ENCODE measurements at regions not wholly inside any gene's neighbourhood (a gene's known extent, or its start where the extent isn't known, plus 50 kb on each side); places are given as distances from the start of the nearest gene placed in this dataset.
"Not testable (repeated sequence)": the region's sequence is repeated elsewhere in the genome, so short reads cannot be mapped to it uniquely, and the experiment has no call there.

DNA sequence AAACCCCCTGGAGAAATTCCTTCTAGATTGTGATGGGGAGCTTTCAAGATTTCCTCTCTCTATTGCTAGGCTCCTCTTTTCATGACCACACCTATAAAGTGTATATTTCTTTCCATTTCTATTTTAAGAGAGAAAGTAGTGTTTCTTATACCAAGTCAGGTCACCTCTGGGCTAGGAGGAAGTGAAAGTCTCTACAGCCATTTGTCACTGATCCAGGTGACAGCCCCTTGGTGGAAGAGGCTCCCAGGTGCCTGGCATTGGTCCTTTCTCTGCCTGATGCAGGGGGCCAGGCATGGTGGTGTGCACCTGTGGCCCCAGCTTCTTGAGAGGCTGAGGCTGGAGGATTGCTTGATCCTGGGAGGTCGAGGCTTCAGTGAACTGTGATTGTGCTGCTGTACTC, 64.7 kb downstream of the DHCR7 start:
- intact Hi-C loops (cut with micrococcal nuclease) = no loop called here
- Mint-ChIP-seq H3K36me3 (ENCODE audit: low read depth) (no peaks in the 10 kb centered on the region), H3K27ac (no peak overlapping the region), H3K4me3 (no peak overlapping the region), H3K27me3 (ENCODE audit: insufficient read depth) (no peaks in the 10 kb centered on the region), H3K4me1 (ENCODE audit: low read depth) (no peaks in the 10 kb centered on the region), H3K9me3 (peaks cover 19% of the 10 kb centered on the region)
- DNase-seq (ENCODE audit: low spot score) = no peak

GRCh38 chr11:71381781-71382505, 66.2 kb downstream of the DHCR7 start:
- intact Hi-C loops (cut with micrococcal nuclease) = no loop called here
- no peak for DNase-seq (ENCODE audit: low spot score)
- H3K27ac Mint-ChIP-seq = no peak overlapping the region
- H3K27me3 Mint-ChIP-seq (ENCODE audit: insufficient read depth) = no peaks in the 10 kb centered on the region
- peaks cover 10% of the 10 kb centered on the region for H3K9me3 Mint-ChIP-seq
- no peaks in the 10 kb centered on the region for H3K4me1 Mint-ChIP-seq (ENCODE audit: low read depth)
- H3K4me3 Mint-ChIP-seq = no peak overlapping the region
- H3K36me3 Mint-ChIP-seq (ENCODE audit: low read depth) = no peaks in the 10 kb centered on the region

DNA sequence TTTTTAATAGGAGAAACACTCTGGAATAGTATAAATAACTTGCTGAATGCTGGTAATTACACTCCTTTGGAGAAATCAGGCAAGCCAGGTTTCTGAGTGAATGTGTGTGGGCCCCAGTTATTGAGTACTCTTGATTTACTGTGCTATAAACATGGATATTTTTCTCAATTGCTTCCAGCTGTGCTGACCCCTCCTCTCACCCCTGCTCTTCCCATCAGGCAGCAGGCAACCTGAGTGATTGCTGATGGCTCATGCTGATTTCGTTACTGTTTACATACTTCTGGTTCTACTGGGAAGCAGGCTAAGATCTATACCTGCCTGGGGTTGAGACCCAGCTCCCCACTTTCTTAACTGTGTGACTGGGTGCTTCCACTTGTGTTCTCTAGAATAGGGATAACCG, 68.5 kb downstream of the DHCR7 start:
- Mint-ChIP-seq H3K9me3 (peaks cover 10% of the 10 kb centered on the region), H3K4me3 (no peak overlapping the region), H3K27me3 (ENCODE audit: insufficient read depth) (no peaks in the 10 kb centered on the region)

GRCh38 chr11:71373791-71374454, 74.3 kb downstream of the DHCR7 start:
- H3K27ac Mint-ChIP-seq = no peak overlapping the region
- DNase-seq (ENCODE audit: low spot score) = no peak
- H3K9me3 Mint-ChIP-seq = no peaks in the 10 kb centered on the region
- H3K4me3 Mint-ChIP-seq = no peak overlapping the region
- intact Hi-C loops (cut with micrococcal nuclease) = no loop called here
- no peaks in the 10 kb centered on the region for H3K27me3 Mint-ChIP-seq (ENCODE audit: insufficient read depth)
- no peaks in the 10 kb centered on the region for H3K36me3 Mint-ChIP-seq (ENCODE audit: low read depth)
- no peaks in the 10 kb centered on the region for H3K4me1 Mint-ChIP-seq (ENCODE audit: low read depth)

More for the DNA sequence above, 68.5 kb downstream of the DHCR7 start:
- Mint-ChIP-seq H3K27ac (no peak overlapping the region), H3K4me1 (ENCODE audit: low read depth) (no peaks in the 10 kb centered on the region), H3K36me3 (ENCODE audit: low read depth) (no peaks in the 10 kb centered on the region)
- no peak for DNase-seq (ENCODE audit: low spot score)
- intact Hi-C loops (cut with micrococcal nuclease) = no loop called here

DNA sequence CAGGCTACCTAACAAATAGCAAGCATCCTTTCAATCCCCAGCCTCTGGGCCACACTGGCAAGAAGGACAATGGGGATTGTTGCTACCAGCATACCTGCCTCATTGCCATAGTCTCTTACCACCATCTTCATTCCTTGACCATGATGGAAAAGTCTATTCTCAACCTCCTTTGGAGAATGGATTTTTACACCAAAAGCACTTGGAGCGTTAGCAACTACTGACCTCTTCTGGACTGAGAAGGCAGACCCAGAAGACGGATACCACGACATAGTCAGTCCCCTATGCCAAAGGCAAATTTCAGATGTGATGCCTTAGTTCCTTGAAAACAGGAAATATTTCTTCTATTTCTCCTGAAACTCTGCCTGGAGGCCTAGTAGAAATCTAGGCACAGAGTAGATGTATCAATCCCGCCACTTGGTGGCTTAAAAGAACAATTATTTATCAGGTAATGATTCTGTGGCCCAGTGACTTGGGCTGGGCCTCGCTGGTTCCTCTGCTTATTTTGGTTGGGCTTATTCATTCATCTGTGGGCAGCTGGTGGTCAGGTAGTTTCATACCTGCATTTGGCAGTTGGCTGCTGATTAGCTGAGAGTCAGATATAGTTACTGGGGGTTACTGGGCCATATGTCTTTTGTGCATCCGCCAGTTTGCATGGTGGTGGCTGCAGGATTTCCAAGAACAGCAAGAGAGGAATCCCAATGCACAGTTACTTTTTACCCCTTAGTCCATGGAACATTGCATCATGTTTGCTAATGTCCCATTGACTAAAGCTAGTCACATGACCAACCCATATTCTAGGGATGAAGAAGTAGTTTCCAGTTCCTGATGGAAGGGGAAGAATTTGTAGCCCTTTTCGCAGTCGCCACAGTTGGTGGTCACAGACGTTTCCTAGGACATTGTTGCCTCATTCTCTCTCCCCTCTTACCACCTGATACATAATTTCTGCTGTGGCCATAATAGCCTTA, 75.2 kb downstream of the DHCR7 start:
- Mint-ChIP-seq H3K4me3 (no peak overlapping the region), H3K36me3 (ENCODE audit: low read depth) (no peaks in the 10 kb centered on the region), H3K4me1 (ENCODE audit: low read depth) (no peaks in the 10 kb centered on the region), H3K27me3 (ENCODE audit: insufficient read depth) (no peaks in the 10 kb centered on the region), H3K9me3 (no peaks in the 10 kb centered on the region), H3K27ac (no peak overlapping the region)
- no peak for DNase-seq (ENCODE audit: low spot score)
- intact Hi-C loops (cut with micrococcal nuclease) = no loop called here

GRCh38 chr11:71371674-71372069, 76.5 kb downstream of the DHCR7 start:
- H3K4me1 Mint-ChIP-seq (ENCODE audit: low read depth) = no peaks in the 10 kb centered on the region
- no peaks in the 10 kb centered on the region for H3K36me3 Mint-ChIP-seq (ENCODE audit: low read depth)
- intact Hi-C loops (cut with micrococcal nuclease) = no loop called here
- no peaks in the 10 kb centered on the region for H3K9me3 Mint-ChIP-seq
- no peak overlapping the region for H3K4me3 Mint-ChIP-seq
- no peak for DNase-seq (ENCODE audit: low spot score)
- no peak overlapping the region for H3K27ac Mint-ChIP-seq
- no peaks in the 10 kb centered on the region for H3K27me3 Mint-ChIP-seq (ENCODE audit: insufficient read depth)

DNA sequence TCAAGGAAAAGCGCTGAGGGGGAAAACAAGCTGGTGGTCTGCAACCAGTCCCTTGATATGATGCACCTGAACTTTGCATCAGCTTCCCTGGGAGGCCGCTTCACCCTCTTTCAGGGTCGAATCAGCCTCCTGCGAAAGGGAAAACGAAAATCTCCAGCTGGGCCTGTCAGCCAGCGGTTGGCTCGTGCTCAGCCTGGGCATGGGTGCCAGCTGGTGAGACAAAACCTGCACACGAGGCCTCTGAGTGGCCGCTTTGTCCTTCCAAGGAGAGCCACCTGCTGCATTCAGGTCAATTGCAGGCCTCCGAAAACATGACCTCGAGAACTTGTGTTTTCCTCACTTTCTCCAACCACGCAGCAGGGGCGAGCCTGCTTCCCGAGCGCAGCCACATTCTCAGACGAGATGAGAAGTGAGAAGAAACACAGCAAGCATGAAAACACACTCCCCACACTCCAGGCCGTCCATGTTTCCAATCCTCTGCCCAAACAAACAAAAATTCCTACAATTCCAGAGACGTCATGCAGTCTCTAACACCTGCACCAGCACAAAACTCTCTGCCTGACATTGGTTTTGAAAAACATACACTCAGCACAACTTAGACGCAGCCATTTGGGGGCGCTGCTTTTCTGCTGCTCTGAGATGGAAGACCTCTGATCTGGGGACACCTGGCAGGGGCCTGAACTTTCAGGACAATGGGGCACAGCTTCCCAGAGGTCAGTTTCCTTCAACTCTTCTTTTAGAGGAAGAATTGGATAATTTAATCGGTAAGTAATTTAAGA, 77.1 kb downstream of the DHCR7 start:
- no peak overlapping the region for H3K27ac Mint-ChIP-seq
- H3K4me3 Mint-ChIP-seq = no peak overlapping the region
- no peaks in the 10 kb centered on the region for H3K36me3 Mint-ChIP-seq (ENCODE audit: low read depth)
- no peaks in the 10 kb centered on the region for H3K9me3 Mint-ChIP-seq
- no peaks in the 10 kb centered on the region for H3K27me3 Mint-ChIP-seq (ENCODE audit: insufficient read depth)
- H3K4me1 Mint-ChIP-seq (ENCODE audit: low read depth) = no peaks in the 10 kb centered on the region
- no peak for DNase-seq (ENCODE audit: low spot score)
- intact Hi-C loops (cut with micrococcal nuclease) = no loop called here

GRCh38 chr11:71370020-71370747, 78.0 kb downstream of the DHCR7 start:
- Mint-ChIP-seq H3K4me3 (no peak overlapping the region), H3K36me3 (ENCODE audit: low read depth) (no peaks in the 10 kb centered on the region), H3K27ac (no peak overlapping the region), H3K4me1 (ENCODE audit: low read depth) (no peaks in the 10 kb centered on the region), H3K27me3 (ENCODE audit: insufficient read depth) (no peaks in the 10 kb centered on the region), H3K9me3 (no peaks in the 10 kb centered on the region)
- no peak for DNase-seq (ENCODE audit: low spot score)
- intact Hi-C loops (cut with micrococcal nuclease) = no loop called here

DNA sequence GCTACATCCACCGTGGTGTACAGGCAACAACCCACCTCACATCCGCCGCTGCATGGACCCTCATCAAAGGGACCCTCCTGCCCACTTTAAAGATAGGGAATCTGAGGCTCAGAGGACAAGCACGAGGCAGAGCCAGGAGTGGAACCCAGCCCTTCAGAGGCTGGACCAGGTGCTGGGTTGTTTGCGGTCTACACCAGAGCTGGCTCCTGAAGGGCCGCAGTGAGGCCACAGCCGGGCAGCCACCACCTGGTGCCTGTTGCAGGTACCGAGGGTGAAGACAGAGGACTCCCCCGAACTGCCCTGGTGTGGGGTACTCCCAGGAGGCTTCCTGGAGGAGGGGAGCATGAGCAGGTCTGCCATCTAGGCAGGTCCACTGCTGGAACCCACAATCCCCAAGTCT, 78.8 kb downstream of the DHCR7 start:
- intact Hi-C loops (cut with micrococcal nuclease) = no loop called here

DNA sequence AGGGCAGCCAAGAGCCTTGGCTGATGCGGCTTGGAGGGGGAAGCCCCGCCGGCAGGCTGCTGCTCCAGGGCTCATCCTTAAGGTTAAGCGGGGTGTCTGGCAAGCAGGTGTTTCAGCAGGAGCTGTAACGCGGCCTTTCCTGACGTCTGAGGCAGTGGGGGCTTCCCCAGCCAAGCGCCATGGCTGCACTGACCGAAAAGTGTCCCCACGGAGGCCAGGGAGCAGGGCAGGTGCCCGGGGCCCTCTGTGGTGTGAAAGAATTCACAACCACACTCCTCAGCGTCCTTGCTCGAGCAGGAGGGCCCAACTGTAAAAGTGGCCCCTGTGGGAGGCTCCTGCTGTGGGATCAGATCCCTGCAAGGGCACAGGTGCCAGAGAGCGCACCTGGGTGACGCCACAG, 79.2 kb downstream of the DHCR7 start:
- DNase-seq (ENCODE audit: low spot score) = no peak
- Mint-ChIP-seq H3K4me3 (no peak overlapping the region), H3K27me3 (ENCODE audit: insufficient read depth) (no peaks in the 10 kb centered on the region), H3K4me1 (ENCODE audit: low read depth) (no peaks in the 10 kb centered on the region), H3K36me3 (ENCODE audit: low read depth) (no peaks in the 10 kb centered on the region), H3K27ac (no peak overlapping the region), H3K9me3 (no peaks in the 10 kb centered on the region)
- intact Hi-C loops (cut with micrococcal nuclease) = no loop called here

More for the DNA sequence above, 78.8 kb downstream of the DHCR7 start:
- H3K4me1 Mint-ChIP-seq (ENCODE audit: low read depth) = no peaks in the 10 kb centered on the region
- H3K27me3 Mint-ChIP-seq (ENCODE audit: insufficient read depth) = no peaks in the 10 kb centered on the region
- H3K9me3 Mint-ChIP-seq = no peaks in the 10 kb centered on the region
- no peak overlapping the region for H3K27ac Mint-ChIP-seq
- no peaks in the 10 kb centered on the region for H3K36me3 Mint-ChIP-seq (ENCODE audit: low read depth)
- no peak overlapping the region for H3K4me3 Mint-ChIP-seq
- DNase-seq (ENCODE audit: low spot score) = no peak

DNA sequence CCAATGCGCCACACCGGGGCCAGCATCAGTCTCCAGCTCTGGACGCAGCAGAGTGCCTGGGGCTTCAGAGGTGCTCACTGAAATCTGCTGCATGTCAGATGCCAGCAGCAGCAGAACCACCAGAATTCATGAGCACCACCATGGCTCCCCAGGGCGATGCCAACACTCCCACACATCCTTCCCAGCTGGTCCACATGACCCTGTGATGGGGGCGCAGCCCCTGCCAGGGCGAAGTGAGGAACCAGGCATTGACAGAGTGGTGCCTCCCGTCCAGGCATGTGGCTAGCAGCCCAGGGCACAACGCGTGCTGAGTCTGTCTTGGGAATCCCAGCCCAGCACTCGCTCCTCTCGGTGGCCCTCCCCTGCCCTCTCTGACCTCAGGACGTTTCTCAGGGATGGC, 80.4 kb downstream of the DHCR7 start:
- Mint-ChIP-seq H3K9me3 (no peaks in the 10 kb centered on the region), H3K4me3 (no peak overlapping the region), H3K27me3 (ENCODE audit: insufficient read depth) (no peaks in the 10 kb centered on the region), H3K4me1 (ENCODE audit: low read depth) (no peaks in the 10 kb centered on the region), H3K27ac (no peak overlapping the region), H3K36me3 (ENCODE audit: low read depth) (no peaks in the 10 kb centered on the region)
- intact Hi-C loops (cut with micrococcal nuclease) = no loop called here
- no peak for DNase-seq (ENCODE audit: low spot score)

- H3K4me1 Mint-ChIP-seq (ENCODE audit: low read depth); H3K9me3 Mint-ChIP-seq; H3K27ac Mint-ChIP-seq; H3K36me3 Mint-ChIP-seq (ENCODE audit: low read depth); H3K4me3 Mint-ChIP-seq; H3K27me3 Mint-ChIP-seq (ENCODE audit: insufficient read depth); intact Hi-C loops (cut with micrococcal nuclease); DNase-seq (ENCODE audit: low spot score): not testable (repeated sequence)
Observed at GRCh38 chr11:71367276-71367675, 80.9 kb downstream of the DHCR7 start.

All from activated T-helper 1 cell treated with anti-CD3 and anti-CD28 coated beads, Interleukin-12 subunit alpha, Interleukin-12 subunit beta, Interleukin-2, Interleukin-4 antibody, amounts not matched to agents 30 ng/mL and 10 ng/mL and 1 ng/mL, durations not matched to agents 14 hours and 24 hours and 36 hours (primary cell).